RKO (cell line): ENCODE measurements at regions not wholly inside any gene's neighbourhood (a gene's known extent, or its start where the extent isn't known, plus 50 kb on each side); places are given as distances from the start of the nearest gene placed in this dataset.

Experiments used
- DNase-seq: peaks from one replicate; pipeline ENCODE4 v3.0.0-alpha.2; 2016; ENCODE audit warnings: low spot score

DNA sequence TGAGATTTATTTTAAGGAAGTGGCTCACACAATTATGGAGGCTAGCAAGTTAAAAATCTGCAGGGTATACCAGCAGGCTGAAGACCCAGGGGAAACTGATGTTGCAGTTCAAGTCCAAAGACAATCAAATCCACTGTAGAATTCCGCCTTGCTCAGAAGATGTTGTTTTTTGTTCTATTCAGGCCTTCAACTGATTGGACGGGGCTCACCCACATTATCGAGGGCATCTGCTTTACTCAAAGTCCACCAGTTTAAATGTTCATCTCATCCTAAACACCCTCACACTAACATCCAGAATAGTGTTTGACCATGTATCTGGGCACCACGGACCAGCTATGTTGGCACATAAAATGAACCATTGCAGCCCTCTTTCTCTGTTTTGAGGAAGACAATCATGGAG is 211.2 kb upstream of the GPR26 start:
- no peak for DNase-seq

DNA sequence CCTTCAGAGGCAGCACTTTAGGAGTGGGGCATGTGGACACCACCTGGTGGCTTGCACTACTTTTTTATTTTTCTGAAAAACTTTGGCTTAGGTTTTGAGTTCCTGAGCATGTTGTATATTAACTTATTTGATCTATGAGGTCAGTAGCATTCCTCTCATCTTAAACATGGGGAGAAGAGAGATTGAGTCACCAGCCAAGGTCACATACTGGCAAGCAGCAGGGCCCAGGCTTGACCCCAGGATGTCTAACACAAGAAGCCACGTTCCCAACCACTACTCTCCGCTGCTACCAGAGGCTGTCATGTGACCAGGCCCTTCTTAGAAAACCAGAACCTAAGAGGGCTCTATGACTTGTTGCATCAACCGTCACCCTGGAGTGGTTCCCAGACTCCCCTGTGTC is 210.3 kb upstream of the GPR26 start:
- no peak for DNase-seq

DNA sequence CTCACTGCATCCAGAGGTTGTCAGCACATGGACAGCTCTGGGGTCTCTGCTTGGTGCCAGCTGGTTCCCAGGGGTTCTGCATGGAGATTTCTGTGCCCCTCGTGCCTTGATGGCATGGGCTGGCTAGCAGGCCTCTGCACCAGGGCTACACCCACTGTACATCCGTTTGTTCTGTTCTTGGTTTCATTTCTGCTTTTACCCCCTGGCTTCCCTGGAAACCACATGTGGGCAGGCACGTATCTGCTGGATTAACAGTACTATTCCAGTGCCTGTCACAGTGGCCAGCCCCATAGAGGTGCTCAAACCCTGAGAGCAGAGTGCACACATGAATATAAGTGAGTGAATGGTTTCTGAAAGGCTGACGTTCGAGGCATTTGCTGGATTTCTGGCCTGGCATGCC is 207.2 kb upstream of the GPR26 start:
- DNase-seq = no peak

DNA sequence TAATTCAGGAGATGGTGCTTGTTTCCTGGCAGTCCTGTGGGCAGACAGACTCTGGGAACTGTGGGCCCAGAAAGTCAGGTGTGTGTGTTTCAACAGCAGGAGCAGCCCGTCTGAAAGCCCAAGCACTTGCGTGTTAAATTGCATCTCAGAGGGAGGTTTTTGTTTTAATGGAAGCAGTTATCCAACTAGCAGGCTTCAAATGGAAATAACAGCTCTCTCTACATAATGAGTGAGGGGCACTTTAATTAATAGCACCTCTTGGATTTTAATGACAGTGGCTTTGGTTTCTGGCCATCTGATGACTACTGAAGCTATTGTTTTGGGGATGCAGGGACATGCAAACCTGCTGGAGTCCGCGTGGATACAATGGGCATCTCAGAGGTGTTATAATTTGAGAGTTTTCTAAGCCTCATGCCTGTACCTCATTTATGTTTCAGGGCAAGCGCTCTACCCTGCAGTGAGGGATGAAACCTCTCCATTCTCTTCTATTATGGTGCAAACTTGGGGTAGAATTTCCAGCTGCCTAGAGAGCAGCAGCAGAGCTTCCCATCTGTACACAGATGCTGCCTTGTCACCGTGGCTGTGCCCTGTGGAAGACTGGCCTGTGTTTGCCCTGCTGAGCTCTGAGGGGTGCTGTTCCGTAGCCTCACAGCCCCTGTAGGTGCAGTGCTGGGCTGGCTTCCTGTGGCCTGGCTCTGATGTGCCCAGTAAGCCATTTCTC is 206.6 kb upstream of the GPR26 start:
- no peak for DNase-seq

DNA sequence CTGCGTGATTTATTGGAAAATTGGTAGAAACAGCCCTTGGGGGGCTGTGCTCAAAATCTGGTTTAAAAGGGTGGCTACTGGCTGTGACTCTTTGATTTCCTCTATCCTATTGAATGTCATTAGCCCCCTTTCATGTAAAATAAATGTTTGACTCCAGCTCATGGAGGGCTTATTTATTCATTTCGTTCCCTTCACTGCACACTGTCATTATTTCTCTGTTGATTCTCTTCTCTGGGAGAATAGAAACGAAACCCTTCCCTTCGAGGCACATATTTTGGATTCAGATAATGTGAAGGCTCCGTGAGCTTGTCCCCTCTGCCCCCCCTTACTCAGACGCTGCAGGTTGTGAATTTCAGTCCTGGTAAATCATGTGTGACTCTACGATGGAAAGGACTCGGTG is 203.9 kb upstream of the GPR26 start:
- DNase-seq = no peak

DNA sequence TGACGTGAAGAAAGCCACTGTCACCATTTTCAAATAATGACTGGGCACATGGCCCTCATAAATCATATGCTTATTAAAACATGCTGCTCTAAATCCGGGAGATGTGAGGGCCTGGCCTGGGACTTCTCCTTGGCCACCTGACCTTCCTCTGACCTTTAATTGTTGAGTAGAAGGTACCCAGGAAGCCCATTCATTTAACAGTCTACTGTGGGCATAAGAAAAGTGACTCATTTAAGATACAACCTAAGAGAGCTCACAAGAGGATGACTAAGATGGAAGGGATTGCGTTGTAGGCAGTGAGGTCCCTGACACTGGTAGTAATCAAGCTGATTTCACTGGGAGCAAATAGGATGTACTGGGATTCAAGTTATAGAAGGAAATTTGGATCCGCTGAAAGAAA is 203.4 kb upstream of the GPR26 start:
- peak; percentile 12 for DNase-seq

DNA sequence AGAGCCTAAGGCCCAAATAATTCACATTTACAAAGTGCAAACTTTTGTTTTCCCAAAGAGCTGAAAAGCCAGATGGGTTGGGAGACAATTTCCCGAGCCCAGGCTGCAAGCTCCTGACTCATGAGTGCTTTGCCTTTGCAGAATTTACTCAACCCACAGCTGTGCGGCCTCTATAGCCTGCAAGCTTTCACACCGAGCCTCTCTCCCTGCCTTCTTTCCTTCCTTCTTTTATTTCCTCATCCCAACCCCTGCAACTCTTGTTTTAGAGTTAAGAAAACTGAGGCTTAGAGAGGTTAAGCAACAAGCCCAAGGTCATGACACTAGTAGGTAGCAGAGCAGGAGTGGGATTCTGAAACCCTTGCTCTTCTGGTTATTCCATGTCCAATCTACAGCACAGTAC is 203.0 kb upstream of the GPR26 start:
- no peak for DNase-seq

DNA sequence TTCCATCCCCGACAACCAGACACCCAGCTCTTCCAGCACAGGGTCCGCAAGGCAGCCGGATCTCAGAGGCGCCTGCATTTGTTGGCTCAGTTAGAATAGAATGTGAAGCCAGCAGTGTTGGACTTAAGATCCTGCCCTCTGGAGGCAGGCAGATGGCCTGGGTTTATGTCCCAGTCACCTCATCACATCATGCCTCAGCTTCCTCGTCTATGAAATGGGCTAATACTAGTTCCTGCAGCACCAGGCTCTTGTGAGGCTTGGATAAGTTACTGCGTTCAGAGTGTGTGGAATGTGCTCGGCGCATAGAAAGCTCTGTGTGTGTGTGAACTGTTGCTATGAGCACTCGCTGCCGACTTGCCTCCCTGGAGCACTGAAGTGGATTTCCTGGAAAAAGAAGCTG is 202.5 kb upstream of the GPR26 start:
- DNase-seq = no peak

DNA sequence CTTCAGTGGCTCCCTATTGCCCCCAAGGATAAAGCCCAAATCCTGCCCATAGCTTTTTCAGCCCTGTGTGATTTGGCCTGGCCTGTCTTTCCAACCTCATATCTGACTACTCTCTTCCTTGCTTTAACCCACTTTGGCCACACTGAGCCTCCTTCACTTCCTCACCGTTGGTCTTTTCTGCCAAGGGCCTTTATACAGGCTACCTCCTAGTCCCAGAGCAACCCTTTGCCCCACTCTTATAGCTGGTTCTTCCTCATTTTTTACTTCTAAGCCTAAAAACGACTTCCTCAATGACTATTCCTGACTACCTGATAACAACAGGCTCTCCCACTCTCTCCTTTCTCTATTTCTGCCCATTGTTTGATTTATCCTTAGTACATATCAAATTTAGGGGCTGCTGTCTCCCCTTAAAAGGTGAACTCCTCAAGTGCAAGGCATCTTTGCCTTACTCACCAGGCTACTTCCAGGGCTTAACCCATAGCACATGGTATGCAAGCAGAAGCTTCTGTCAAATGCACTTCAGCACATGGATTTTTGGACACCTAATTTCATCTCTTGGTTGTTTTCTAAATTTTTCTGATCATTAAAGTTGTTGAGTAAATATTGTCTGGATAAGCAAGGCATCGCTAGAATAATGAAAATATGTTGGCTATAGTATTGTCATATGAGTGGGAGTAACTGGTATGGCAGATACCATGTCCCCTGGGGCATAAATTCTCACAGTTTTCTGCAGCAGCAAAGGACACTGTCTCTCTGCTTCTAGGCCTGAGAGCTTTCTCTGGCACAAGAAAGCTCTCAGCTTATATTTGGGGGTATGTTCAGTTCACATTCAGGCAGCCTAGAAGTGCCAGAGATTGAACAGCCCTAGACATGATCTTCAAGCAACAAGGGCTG is 201.5 kb upstream of the GPR26 start:
- no peak for DNase-seq

DNA sequence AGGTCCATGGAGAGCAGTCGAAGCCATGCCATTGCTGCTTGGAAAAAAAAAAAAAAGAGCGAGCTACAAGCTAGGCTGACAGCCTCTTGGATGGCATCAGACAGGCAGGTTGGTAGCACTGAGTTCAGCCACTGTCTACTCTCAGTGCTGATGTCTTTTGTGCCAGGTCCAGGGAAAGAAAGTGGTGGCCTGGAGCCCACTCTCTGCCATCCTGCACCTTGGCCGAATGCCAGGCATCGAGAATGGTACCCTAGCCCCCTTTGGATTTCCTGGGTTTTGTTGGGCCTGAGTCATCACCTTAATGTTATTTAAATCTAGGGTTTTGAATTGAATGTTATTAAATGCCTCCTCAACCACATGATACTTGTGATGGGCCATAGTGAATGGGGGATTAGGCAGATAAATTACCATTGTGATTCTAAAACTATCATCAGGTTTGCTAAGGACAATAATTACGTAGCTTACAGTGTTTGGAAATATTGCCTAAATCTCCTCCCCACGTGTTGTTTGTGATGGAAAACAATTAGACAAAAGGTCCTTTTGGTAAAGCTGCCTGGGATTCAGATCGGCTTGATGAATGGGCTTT is 195.7 kb upstream of the GPR26 start:
- DNase-seq = no peak

DNA sequence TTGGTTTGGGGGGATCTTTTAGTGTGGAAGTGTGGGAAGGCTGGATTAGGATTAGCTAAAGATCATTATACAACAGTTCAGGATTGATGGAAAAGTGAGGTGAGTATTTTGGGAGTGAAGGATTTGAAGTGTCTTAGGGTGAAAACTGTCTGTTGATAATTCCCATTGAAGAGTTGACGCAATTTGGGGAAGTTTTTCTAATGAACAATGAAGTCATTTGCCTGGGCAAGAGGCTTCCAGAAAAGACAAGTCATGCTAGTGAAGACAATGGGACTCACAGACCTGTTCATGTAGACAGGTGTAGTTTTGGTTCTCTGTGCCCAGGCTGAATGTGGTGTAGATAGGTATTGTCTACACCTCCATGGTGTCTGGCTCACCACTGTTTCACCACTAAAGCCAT is 194.3 kb upstream of the GPR26 start:
- no peak for DNase-seq

DNA sequence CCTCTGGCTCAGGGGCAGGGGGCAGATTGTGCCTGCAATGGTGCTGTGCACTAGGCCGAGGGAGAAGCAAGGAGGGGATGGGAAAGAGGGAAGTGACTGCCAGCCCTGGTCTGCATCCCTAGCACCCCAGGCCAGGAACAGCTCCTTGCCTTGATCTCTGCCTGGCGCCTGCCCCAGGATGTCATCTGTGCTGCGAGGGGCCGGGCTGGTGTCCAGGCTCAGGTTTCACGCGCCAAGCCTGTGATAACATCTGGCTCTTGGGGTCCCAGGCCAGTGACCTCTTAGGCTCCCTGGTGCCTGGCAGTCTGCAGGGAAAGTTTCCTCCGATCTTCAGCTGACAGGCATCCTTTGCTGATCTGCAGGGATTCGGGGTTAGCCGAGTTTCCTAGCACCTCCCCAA is 193.5 kb upstream of the GPR26 start:
- no peak for DNase-seq

DNA sequence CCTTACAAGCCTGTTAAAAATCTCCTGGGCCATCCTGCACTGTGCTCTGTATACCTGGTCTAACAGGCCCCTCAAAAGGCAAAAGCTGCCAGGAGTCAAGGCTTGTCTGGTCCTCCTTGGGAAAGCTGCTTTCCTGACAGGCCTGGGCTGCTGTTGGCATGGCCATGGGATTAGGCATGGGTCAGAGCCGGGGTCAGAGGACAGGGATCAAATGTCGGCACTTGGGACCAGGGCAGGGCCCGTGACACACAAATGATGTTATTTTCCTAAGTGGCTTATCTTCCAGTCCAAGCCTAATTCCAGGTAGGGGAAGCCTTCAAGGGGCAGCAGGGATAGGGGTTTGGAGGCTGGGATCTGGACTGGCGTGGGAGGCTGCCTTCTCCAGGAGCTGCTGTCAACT is 191.5 kb upstream of the GPR26 start:
- no peak for DNase-seq

DNA sequence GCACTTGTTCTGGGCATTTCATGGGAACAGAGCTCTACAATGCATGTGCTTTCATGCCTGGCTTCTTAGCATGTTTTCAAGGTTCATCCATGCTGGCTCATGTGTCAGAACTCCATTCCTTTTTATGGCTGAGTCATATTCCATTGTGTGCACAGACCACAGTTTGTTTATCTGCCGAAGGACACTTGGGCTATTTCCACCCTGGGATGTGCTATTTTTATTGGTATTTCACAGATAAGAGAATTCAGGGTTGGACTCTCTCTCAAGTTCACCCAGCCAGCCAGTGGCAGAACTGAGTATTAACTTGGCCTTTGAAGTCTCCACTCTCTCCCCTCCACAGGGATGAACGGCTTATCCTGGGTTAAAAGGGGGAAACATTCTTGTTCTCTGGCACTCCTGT is 190.7 kb upstream of the GPR26 start:
- no peak for DNase-seq

DNA sequence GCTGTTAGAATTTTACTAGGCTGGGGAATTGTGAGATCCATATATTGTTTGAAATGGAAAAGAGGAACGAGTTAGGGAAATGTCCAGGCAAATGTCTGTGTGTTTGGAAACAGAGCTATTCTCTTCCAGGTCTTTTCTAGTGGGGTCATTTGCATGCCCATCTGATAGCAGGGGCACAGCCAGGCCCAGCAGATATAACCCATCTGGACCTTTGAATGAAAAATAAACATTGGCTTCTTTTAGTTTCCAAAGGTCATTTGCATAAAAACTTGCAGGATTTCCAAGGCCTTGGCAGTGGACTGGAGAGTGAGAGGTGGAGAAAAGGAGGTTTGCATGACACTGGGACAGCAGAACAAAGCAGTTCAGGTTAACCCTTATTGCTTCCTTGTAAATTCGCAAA is 188.0 kb upstream of the GPR26 start:
- DNase-seq = no peak

DNA sequence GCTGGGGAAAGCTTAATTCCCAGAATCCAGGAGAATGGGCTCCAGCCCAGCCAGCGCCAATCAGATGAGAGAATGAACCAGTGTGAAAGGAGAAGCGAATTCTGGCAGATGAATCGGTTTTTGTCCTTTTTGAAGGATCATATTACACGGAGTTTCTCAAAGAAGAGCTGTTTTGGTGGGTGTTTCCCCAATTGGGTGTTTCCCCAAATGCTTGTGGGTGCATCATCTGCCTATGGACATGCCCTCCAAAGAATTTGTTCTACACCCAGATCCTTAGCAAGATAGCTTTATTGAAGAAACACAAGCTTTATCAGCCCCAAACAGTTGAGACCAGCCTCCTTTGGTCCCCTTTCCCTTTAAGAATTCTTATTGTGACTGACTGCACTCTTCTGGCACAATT is 186.5 kb upstream of the GPR26 start:
- no peak for DNase-seq

DNA sequence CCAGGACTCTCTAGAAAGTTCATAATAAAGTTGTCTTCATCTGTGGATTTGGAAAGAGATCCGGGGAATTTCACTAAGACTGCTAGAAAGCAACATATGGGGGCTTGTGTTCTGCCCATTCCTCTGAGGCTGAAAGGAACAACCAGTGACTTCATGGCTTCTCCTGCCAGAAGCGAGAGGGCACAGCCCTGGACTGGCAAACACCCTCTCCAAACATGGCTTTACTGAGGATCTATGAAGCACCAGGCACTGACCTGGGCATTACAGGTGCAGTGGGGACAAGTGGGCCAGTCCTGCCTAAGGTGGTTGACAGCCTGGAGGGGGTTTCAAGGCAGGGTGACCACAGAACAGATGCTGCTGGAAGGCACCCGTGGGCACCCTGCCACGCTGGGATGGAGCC is 185.8 kb upstream of the GPR26 start:
- no peak for DNase-seq

DNA sequence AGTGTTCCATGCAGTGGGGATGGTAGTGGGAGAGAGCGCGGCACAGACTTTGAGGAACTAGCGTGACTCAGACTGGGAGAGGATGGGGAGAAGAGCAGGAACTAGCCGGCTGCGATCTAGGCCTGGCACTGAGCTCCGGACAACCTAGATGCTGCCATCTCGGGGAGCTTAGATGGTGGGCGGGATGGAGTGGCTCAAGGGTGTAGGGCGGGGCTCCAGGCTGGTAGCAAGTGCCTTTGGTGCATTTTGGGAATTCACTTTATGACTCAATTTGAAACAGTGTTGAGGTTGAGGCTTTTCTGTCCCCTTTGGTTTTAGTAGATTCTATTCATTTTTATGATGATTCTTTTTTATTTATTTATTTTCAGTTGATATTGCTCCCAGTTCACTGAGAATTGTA is 185.3 kb upstream of the GPR26 start:
- DNase-seq = no peak

DNA sequence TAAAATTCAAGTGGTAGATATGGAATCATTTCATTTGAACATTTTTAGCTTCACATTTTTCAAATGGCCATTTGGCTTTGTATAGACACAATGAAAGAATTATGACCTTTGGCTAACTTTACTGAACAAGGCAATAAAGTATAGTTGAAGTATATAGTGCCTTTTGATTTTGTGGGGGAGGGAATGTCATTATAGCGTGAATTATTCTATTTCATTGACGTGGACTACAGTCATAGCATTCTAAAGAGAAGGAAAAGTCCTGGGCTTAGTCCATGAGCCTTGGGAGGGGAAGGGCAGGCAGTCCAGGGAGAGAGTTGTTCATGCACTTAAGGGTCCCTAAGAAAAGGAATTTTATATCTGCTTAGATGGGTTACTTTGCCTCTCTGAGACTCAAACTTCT is 181.4 kb upstream of the GPR26 start:
- no peak for DNase-seq

DNA sequence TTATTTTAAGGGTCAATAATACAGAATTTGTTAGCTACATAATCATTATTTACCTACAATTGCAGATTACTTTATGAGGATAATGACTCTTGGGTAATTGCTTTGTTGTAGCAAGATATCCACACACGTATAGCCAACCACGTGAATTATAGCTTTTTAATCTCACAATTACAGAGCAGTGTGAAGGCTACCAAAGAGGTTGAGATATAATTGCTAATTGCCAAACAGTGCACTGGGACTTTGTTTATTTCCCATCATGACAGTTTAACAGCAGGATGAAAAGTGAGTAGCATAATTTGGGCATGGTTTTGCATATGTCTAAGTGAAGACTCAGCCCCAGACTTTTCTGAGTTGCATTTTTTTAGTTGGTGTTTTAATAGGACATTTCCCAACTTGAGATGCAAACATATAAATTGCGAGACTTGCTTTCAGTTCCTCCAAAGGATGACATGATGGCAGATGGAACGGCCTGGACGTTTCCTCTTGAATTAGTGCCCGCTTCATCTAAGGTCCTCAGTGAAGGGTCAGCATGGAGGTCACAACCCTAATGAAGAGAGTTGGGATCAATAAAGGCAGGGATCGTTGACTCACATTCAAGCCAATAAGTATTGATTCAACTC is 180.7 kb upstream of the GPR26 start:
- no peak for DNase-seq

DNA sequence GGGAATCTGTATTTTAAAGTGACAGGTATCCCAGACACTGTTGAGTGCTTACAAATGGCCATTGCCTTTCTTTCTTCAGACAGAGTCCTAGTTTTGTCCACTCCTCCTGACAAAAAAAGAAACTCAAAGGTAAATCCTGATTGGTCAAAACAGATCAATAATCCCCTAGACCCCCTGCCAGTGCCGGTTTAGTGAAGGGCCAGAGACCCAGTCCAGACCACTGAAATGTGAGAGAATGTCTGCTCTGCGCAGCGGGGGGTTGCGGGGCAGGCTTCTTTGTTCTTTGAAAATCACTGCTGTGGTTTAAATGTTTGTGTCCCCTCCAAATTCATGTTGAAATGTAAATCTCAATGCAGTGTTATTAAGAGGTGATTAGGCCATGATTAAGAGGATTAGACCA is 177.7 kb upstream of the GPR26 start:
- no peak for DNase-seq

DNA sequence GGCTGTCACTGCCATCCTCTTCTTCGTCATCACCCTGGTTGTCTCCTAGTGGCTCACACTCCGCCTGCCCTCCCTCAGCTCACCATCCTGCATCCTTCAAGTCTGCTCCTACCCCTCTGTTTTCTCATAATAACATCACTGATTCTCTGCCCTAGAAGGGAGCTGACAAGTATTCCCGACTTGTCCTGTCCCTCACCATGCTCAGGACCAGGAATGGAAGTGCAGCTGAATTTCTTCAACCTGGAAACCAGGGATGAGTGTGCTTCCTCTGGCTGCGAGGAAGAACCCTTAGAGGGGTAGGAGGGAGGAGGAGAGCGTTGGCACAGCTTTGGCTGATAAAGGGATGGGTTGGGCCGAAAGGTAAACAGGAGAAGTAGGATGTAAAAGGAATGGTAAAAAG is 174.8 kb upstream of the GPR26 start:
- no peak for DNase-seq

DNA sequence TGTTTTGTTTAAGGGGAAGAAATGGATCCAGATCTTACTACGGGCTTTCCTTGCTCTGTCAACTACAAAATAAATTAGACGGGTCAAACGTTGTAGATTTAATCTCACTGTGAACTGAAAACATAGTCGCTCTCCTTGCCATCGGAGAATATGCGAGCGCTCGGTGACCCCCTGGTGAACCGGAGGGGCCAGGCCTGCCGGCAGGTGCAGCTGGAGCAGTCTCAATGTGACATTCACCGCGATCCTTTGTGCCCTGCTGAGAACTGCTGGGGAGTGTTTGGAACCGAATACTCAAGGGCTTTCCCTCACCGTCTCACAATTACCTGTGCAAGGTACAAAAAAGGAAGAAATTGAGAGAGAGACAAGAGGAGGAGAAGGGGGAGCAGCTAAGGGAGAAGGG is 174.1 kb upstream of the GPR26 start:
- DNase-seq = no peak
